ENCODE measurements at regions not wholly inside any gene's neighbourhood (a gene's known extent, or its start where the extent isn't known, plus 50 kb on each side); places are given as distances from the start of the nearest gene placed in this dataset.

GRCh38 chr3:34300621-34301020 lies 502.2 kb downstream of the PDCD6IP start:
- H3K36me3 Mint-ChIP-seq (ENCODE audit: low read depth), result no peaks in the 10 kb centered on the region
- H3K4me1 Mint-ChIP-seq (ENCODE audit: low read depth), result no peaks in the 10 kb centered on the region
- DNase-seq (ENCODE audit: low spot score), result no peak
- intact Hi-C loops (cut with micrococcal nuclease), result no loop called here
- H3K27me3 Mint-ChIP-seq (ENCODE audit: insufficient read depth), result no peaks in the 10 kb centered on the region
- no peaks in the 10 kb centered on the region for H3K9me3 Mint-ChIP-seq
- H3K27ac Mint-ChIP-seq, result no peak overlapping the region
- H3K4me3 Mint-ChIP-seq, result no peak overlapping the region

- Mint-ChIP-seq H3K27me3 (ENCODE audit: insufficient read depth) (no peaks in the 10 kb centered on the region), H3K27ac (no peak overlapping the region), H3K4me3 (no peak overlapping the region), H3K4me1 (ENCODE audit: low read depth) (no peaks in the 10 kb centered on the region), H3K9me3 (no peaks in the 10 kb centered on the region), H3K36me3 (ENCODE audit: low read depth) (no peaks in the 10 kb centered on the region)
- intact Hi-C loops (cut with micrococcal nuclease), result no loop called here
- DNase-seq (ENCODE audit: low spot score), result no peak
These were observed 502.9 kb downstream of the PDCD6IP start for GRCh38 chr3:34301313-34301712.

- H3K27ac Mint-ChIP-seq, result no peak overlapping the region
- H3K27me3 Mint-ChIP-seq (ENCODE audit: insufficient read depth), result no peaks in the 10 kb centered on the region
- peaks cover 3% of the 10 kb centered on the region for H3K9me3 Mint-ChIP-seq
- no peaks in the 10 kb centered on the region for H3K36me3 Mint-ChIP-seq (ENCODE audit: low read depth)
- no peak overlapping the region for H3K4me3 Mint-ChIP-seq
- DNase-seq (ENCODE audit: low spot score), result no peak
- intact Hi-C loops (cut with micrococcal nuclease), result no loop called here
- no peaks in the 10 kb centered on the region for H3K4me1 Mint-ChIP-seq (ENCODE audit: low read depth)
These were observed 506.8 kb downstream of the PDCD6IP start for GRCh38 chr3:34305266-34305665.

- H3K36me3 Mint-ChIP-seq (ENCODE audit: low read depth), result no peaks in the 10 kb centered on the region
- H3K4me3 Mint-ChIP-seq, result no peak overlapping the region
- intact Hi-C loops (cut with micrococcal nuclease), result no loop called here
- H3K9me3 Mint-ChIP-seq, result peaks cover 3% of the 10 kb centered on the region
- H3K27ac Mint-ChIP-seq, result no peak overlapping the region
- H3K27me3 Mint-ChIP-seq (ENCODE audit: insufficient read depth), result no peaks in the 10 kb centered on the region
- no peaks in the 10 kb centered on the region for H3K4me1 Mint-ChIP-seq (ENCODE audit: low read depth)
- no peak for DNase-seq (ENCODE audit: low spot score)
These were observed 514.3 kb downstream of the PDCD6IP start for GRCh38 chr3:34312684-34313083.

GRCh38 chr3:34319881-34320280 lies 521.5 kb downstream of the PDCD6IP start:
- intact Hi-C loops (cut with micrococcal nuclease), result no loop called here
- Mint-ChIP-seq H3K27me3 (ENCODE audit: insufficient read depth) (no peaks in the 10 kb centered on the region), H3K4me1 (ENCODE audit: low read depth) (no peaks in the 10 kb centered on the region), H3K4me3 (no peak overlapping the region), H3K27ac (no peak overlapping the region), H3K36me3 (ENCODE audit: low read depth) (no peaks in the 10 kb centered on the region), H3K9me3 (peaks cover 7% of the 10 kb centered on the region)
- no peak for DNase-seq (ENCODE audit: low spot score)

- H3K4me3 Mint-ChIP-seq, result no peak overlapping the region
- intact Hi-C loops (cut with micrococcal nuclease), result no loop called here
- H3K9me3 Mint-ChIP-seq, result no peaks in the 10 kb centered on the region
- DNase-seq (ENCODE audit: low spot score), result no peak
- no peaks in the 10 kb centered on the region for H3K36me3 Mint-ChIP-seq (ENCODE audit: low read depth)
- H3K27me3 Mint-ChIP-seq (ENCODE audit: insufficient read depth), result no peaks in the 10 kb centered on the region
- no peak overlapping the region for H3K27ac Mint-ChIP-seq
- no peaks in the 10 kb centered on the region for H3K4me1 Mint-ChIP-seq (ENCODE audit: low read depth)
These were observed 525.1 kb downstream of the PDCD6IP start for GRCh38 chr3:34323517-34323916.

- Mint-ChIP-seq H3K36me3 (ENCODE audit: low read depth) (no peaks in the 10 kb centered on the region), H3K4me1 (ENCODE audit: low read depth) (no peaks in the 10 kb centered on the region)
- intact Hi-C loops (cut with micrococcal nuclease), result no loop called here
These were observed 548.2 kb downstream of the PDCD6IP start for GRCh38 chr3:34346656-34347055.

GRCh38 chr3:34351882-34352777 lies 553.7 kb downstream of the PDCD6IP start:
- no peaks in the 10 kb centered on the region for H3K4me1 Mint-ChIP-seq (ENCODE audit: low read depth)
- no peak overlapping the region for H3K27ac Mint-ChIP-seq
- no peak overlapping the region for H3K4me3 Mint-ChIP-seq
- DNase-seq (ENCODE audit: low spot score), result no peak
- H3K36me3 Mint-ChIP-seq (ENCODE audit: low read depth), result no peaks in the 10 kb centered on the region
- intact Hi-C loops (cut with micrococcal nuclease), result no loop called here
- no peaks in the 10 kb centered on the region for H3K9me3 Mint-ChIP-seq
- no peaks in the 10 kb centered on the region for H3K27me3 Mint-ChIP-seq (ENCODE audit: insufficient read depth)

More at GRCh38 chr3:34346656-34347055, 548.2 kb downstream of the PDCD6IP start:
- DNase-seq (ENCODE audit: low spot score), result no peak
- Mint-ChIP-seq H3K4me3 (no peak overlapping the region), H3K27me3 (ENCODE audit: insufficient read depth) (peaks cover 2% of the 10 kb centered on the region), H3K9me3 (no peaks in the 10 kb centered on the region), H3K27ac (no peak overlapping the region)

- Mint-ChIP-seq H3K4me1 (ENCODE audit: low read depth) (no peaks in the 10 kb centered on the region), H3K4me3 (no peak overlapping the region), H3K36me3 (ENCODE audit: low read depth) (no peaks in the 10 kb centered on the region), H3K9me3 (no peaks in the 10 kb centered on the region), H3K27me3 (ENCODE audit: insufficient read depth) (no peaks in the 10 kb centered on the region), H3K27ac (no peak overlapping the region)
- intact Hi-C loops (cut with micrococcal nuclease), result no loop called here
- no peak for DNase-seq (ENCODE audit: low spot score)
These were observed 554.4 kb downstream of the PDCD6IP start for GRCh38 chr3:34352778-34353331.

- H3K4me1 Mint-ChIP-seq (ENCODE audit: low read depth), result peaks cover 8% of the 10 kb centered on the region
- DNase-seq (ENCODE audit: low spot score), result no peak
- intact Hi-C loops (cut with micrococcal nuclease), result no loop called here
- no peak overlapping the region for H3K4me3 Mint-ChIP-seq
- no peak overlapping the region for H3K27ac Mint-ChIP-seq
- H3K9me3 Mint-ChIP-seq, result no peaks in the 10 kb centered on the region
- peaks cover 3% of the 10 kb centered on the region for H3K27me3 Mint-ChIP-seq (ENCODE audit: insufficient read depth)
- no peaks in the 10 kb centered on the region for H3K36me3 Mint-ChIP-seq (ENCODE audit: low read depth)
These were observed 559.0 kb downstream of the PDCD6IP start for GRCh38 chr3:34357461-34357860.

GRCh38 chr3:34359064-34359463 lies 560.6 kb downstream of the PDCD6IP start:
- intact Hi-C loops (cut with micrococcal nuclease), result no loop called here
- Mint-ChIP-seq H3K9me3 (no peaks in the 10 kb centered on the region), H3K4me3 (no peak overlapping the region), H3K27me3 (ENCODE audit: insufficient read depth) (peaks cover 3% of the 10 kb centered on the region), H3K4me1 (ENCODE audit: low read depth) (peaks cover 8% of the 10 kb centered on the region), H3K27ac (no peak overlapping the region), H3K36me3 (ENCODE audit: low read depth) (no peaks in the 10 kb centered on the region)
- DNase-seq (ENCODE audit: low spot score), result no peak

GRCh38 chr3:34360713-34361112 lies 562.3 kb downstream of the PDCD6IP start:
- H3K4me1 Mint-ChIP-seq (ENCODE audit: low read depth), result peaks cover 8% of the 10 kb centered on the region
- no peaks in the 10 kb centered on the region for H3K36me3 Mint-ChIP-seq (ENCODE audit: low read depth)
- intact Hi-C loops (cut with micrococcal nuclease), result no loop called here
- no peaks in the 10 kb centered on the region for H3K9me3 Mint-ChIP-seq
- H3K4me3 Mint-ChIP-seq, result no peak overlapping the region
- no peak overlapping the region for H3K27ac Mint-ChIP-seq
- DNase-seq (ENCODE audit: low spot score), result no peak
- H3K27me3 Mint-ChIP-seq (ENCODE audit: insufficient read depth), result peaks cover 3% of the 10 kb centered on the region

GRCh38 chr3:34361921-34362320 lies 563.5 kb downstream of the PDCD6IP start:
- no peak for DNase-seq (ENCODE audit: low spot score)
- Mint-ChIP-seq H3K36me3 (ENCODE audit: low read depth) (no peaks in the 10 kb centered on the region), H3K9me3 (no peaks in the 10 kb centered on the region), H3K27me3 (ENCODE audit: insufficient read depth) (peaks cover 3% of the 10 kb centered on the region), H3K27ac (no peak overlapping the region), H3K4me1 (ENCODE audit: low read depth) (peaks cover 8% of the 10 kb centered on the region), H3K4me3 (no peak overlapping the region)
- intact Hi-C loops (cut with micrococcal nuclease), result no loop called here
